ENCODE measurements at regions not wholly inside any gene's neighbourhood (a gene's known extent, or its start where the extent isn't known, plus 50 kb on each side); places are given as distances from the start of the nearest gene placed in this dataset.

DNA sequence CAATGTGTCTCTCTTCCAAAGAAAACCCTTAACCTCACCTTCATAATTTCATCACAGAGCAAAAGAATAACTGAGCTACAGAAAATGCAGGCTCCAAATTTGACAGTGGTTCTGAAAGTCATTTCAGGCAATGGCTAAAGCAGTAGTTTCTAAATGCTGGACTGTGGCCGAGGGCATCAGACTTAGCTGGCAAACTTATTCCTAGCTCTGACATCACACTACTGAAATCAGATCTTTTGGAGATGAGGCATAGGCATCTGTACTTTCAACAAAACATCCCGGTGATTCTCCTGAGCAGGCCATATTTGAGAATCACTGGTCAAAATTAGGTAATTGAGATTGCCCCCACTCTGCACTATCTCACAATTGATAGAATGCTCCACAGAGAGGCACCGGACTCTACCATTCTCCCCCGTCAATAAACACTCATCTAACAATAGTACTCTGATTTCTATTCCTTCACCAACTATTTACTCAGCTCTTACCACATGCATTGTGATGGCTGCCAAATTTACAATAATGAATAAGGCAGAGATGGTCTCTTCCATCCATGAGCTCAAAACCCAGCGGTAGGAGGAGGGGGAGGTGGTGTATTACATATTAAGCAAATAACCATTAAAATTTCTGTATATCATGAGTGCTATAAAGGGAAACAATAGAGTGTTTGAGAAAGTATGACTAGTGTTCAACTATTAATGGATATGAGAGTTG, 57.3 kb upstream of the SPRED1 start:
- Mint-ChIP-seq H3K4me1 (ENCODE audit: insufficient read depth, unreplicated experiment) (no peaks in the 10 kb centered on the region), H3K27me3 (ENCODE audit: insufficient read depth, unreplicated experiment) (no peaks in the 10 kb centered on the region), H3K36me3 (ENCODE audit: insufficient read depth, unreplicated experiment) (no peaks in the 10 kb centered on the region), H3K9me3 (ENCODE audit: unreplicated experiment) (no peaks in the 10 kb centered on the region), H3K4me3 (ENCODE audit: unreplicated experiment) (no peak overlapping the region), H3K27ac (ENCODE audit: low read depth, unreplicated experiment) (no peak overlapping the region)
- ChIA-PET CTCF (interaction anchor here (0.9 to 1.1 kb wide), 2 partner anchors 20 to 117 kb away, joined by 3 read pairs; no protein-coding TSS in a partner anchor), POLR2A (interaction anchor here (0.7 to 1.0 kb wide), 2 partner anchors 56 to 66 kb away, joined by 3 read pairs; no protein-coding TSS in a partner anchor)
- DNase-seq (ENCODE audit: unreplicated experiment) = no peak
- BruUV-seq (replicated peaks) = no TSS peak
- intact Hi-C loops (cut with micrococcal nuclease) = no loop called here
- TF ChIP-seq, protein P1, sequence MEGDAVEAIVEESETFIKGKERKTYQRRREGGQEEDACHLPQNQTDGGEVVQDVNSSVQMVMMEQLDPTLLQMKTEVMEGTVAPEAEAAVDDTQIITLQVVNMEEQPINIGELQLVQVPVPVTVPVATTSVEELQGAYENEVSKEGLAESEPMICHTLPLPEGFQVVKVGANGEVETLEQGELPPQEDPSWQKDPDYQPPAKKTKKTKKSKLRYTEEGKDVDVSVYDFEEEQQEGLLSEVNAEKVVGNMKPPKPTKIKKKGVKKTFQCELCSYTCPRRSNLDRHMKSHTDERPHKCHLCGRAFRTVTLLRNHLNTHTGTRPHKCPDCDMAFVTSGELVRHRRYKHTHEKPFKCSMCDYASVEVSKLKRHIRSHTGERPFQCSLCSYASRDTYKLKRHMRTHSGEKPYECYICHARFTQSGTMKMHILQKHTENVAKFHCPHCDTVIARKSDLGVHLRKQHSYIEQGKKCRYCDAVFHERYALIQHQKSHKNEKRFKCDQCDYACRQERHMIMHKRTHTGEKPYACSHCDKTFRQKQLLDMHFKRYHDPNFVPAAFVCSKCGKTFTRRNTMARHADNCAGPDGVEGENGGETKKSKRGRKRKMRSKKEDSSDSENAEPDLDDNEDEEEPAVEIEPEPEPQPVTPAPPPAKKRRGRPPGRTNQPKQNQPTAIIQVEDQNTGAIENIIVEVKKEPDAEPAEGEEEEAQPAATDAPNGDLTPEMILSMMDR (IDR thresholded peaks at IDR 0.05; ENCODE audit: unreplicated experiment) = no peak

DNA sequence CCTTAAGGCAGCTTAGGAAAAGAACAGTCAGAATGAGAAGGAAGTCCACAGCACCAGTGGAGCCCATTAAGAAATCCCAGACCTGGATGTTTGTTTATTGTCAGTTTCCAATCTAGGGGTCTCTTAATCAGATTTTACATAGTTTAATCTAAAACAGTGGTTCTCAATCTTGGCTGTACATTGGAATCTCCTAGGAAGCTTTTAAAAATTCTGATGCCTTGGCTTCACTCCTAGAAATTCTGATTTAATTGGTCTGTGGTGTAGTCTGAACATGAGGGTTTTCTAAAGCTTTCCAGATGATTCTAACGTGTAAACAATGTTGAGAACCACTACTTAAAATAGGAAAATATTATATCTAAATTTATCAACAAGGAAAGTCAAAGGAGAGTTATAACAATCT, 56.6 kb upstream of the SPRED1 start:
- Mint-ChIP-seq H3K36me3 (ENCODE audit: insufficient read depth, unreplicated experiment) (no peaks in the 10 kb centered on the region), H3K4me3 (ENCODE audit: unreplicated experiment) (no peak overlapping the region), H3K9me3 (ENCODE audit: unreplicated experiment) (no peaks in the 10 kb centered on the region), H3K4me1 (ENCODE audit: insufficient read depth, unreplicated experiment) (no peaks in the 10 kb centered on the region), H3K27ac (ENCODE audit: low read depth, unreplicated experiment) (no peak overlapping the region), H3K27me3 (ENCODE audit: insufficient read depth, unreplicated experiment) (no peaks in the 10 kb centered on the region)
- intact Hi-C loops (cut with micrococcal nuclease) = no loop called here
- CTCF ChIA-PET = interaction anchor here (0.9 to 1.1 kb wide), 2 partner anchors 20 to 118 kb away, joined by 3 read pairs; no protein-coding TSS in a partner anchor
- DNase-seq (ENCODE audit: unreplicated experiment) = no peak
- TF ChIP-seq, protein P1 (IDR thresholded peaks at IDR 0.05; ENCODE audit: unreplicated experiment) = no peak
- BruUV-seq (replicated peaks) = no TSS peak
- POLR2A ChIA-PET = interaction anchor here (0.5 to 1.0 kb wide), 2 partner anchors 55 to 166 kb away, joined by 3 read pairs; no protein-coding TSS in a partner anchor

DNA sequence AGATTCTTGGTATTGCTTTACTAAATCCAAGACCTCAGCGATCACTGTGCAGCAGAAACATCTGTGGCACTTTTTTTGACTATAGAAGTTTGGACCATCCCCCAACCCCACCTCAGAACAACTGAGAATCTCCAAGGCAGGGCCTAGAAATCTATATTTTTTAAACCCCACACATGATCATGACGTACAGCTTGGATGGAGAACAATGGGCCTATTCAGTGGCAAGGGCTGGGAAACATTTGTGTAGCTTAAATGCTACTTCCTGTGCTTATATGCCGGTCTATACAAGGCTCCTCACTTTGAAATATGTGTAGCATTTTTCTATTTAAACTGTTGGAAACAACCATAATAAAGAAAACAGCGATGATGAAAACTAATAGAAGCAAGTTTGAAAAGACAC, 55.1 kb upstream of the SPRED1 start:
- no peaks in the 10 kb centered on the region for H3K36me3 Mint-ChIP-seq (ENCODE audit: insufficient read depth, unreplicated experiment)
- ChIA-PET CTCF (interaction anchor here (0.6 to 1.4 kb wide), 3 partner anchors 18 to 109 kb away, joined by 3 to 4 read pairs (median 3); no protein-coding TSS in a partner anchor), POLR2A (no interaction called here)
- TF ChIP-seq, protein P1 (IDR thresholded peaks at IDR 0.05; ENCODE audit: unreplicated experiment) = no peak
- H3K27ac Mint-ChIP-seq (ENCODE audit: low read depth, unreplicated experiment) = no peak overlapping the region
- BruUV-seq (replicated peaks) = no TSS peak
- DNase-seq (ENCODE audit: unreplicated experiment) = no peak
- intact Hi-C loops (cut with micrococcal nuclease) = no loop called here
- H3K4me3 Mint-ChIP-seq (ENCODE audit: unreplicated experiment) = no peak overlapping the region
- H3K27me3 Mint-ChIP-seq (ENCODE audit: insufficient read depth, unreplicated experiment) = no peaks in the 10 kb centered on the region
- H3K9me3 Mint-ChIP-seq (ENCODE audit: unreplicated experiment) = no peaks in the 10 kb centered on the region
- no peaks in the 10 kb centered on the region for H3K4me1 Mint-ChIP-seq (ENCODE audit: insufficient read depth, unreplicated experiment)

DNA sequence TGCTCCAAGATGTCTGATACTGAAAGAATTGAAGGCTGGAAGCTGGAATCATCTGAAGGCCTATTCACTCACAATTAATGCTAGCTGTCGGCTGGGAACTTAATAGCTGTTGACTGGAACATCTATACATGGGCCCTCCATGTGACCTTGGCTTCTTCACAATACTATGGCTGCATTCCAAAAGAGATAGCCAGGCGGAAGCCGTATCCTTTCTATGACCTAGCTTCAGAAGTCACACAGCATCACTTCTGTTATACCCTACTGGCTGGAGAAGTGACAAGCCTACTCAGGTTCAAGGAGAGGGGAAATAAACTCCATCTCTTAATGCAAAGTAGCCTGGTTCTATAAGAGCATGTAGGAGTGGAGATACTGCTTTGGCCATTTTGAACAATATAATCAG, 50.9 kb upstream of the SPRED1 start:
- no peak for DNase-seq (ENCODE audit: unreplicated experiment)
- no peaks in the 10 kb centered on the region for H3K36me3 Mint-ChIP-seq (ENCODE audit: insufficient read depth, unreplicated experiment)
- ChIA-PET CTCF (no interaction called here), POLR2A (no interaction called here)
- no peaks in the 10 kb centered on the region for H3K4me1 Mint-ChIP-seq (ENCODE audit: insufficient read depth, unreplicated experiment)
- no peak overlapping the region for H3K27ac Mint-ChIP-seq (ENCODE audit: low read depth, unreplicated experiment)
- TF ChIP-seq, protein P1 (IDR thresholded peaks at IDR 0.05; ENCODE audit: unreplicated experiment) = no peak
- BruUV-seq (replicated peaks) = no TSS peak
- no peaks in the 10 kb centered on the region for H3K9me3 Mint-ChIP-seq (ENCODE audit: unreplicated experiment)
- H3K27me3 Mint-ChIP-seq (ENCODE audit: insufficient read depth, unreplicated experiment) = no peaks in the 10 kb centered on the region
- intact Hi-C loops (cut with micrococcal nuclease) = no loop called here
- no peak overlapping the region for H3K4me3 Mint-ChIP-seq (ENCODE audit: unreplicated experiment)

Measured in MCF 10A (cell line).